Neural cell (in vitro differentiated cells): ENCODE measurements at regions not wholly inside any gene's neighbourhood (a gene's known extent, or its start where the extent isn't known, plus 50 kb on each side); places are given as distances from the start of the nearest gene placed in this dataset.

Experiments used
- EP300 ChIP-seq: fragments of 450-650 bp; conservative IDR thresholded peaks from 2 replicates; pipeline ENCODE4 v1.6.1; 2014; ENCODE audit warnings: antibody characterized with exemption, mild to moderate bottlenecking, moderate library complexity; ENCODE audit not compliant: poor library complexity, severe bottlenecking
- EZH2 ChIP-seq: fragments of 200-600, 300-800 bp; shearing (Covaris generic), sonication (generic); IDR thresholded peaks from 2 replicates; pipeline ENCODE4 v1.6.1; 2014; ENCODE audit warnings: antibody characterized with exemption, low read length, borderline replicate concordance, mild to moderate bottlenecking; ENCODE audit not compliant: insufficient read depth, poor library complexity, severe bottlenecking
- POLR2AphosphoS5 ChIP-seq: IDR thresholded peaks from 2 replicates; pipeline ENCODE4 v1.6.1; 2012
- RAD21 ChIP-seq: fragments of 450-650 bp; conservative IDR thresholded peaks from 2 replicates; pipeline ENCODE4 v1.6.1; 2014; ENCODE audit warnings: antibody characterized with exemption, mild to moderate bottlenecking, moderate library complexity
- TAF1 ChIP-seq: IDR thresholded peaks from 2 replicates; pipeline ENCODE4 v1.6.1; 2012; ENCODE audit warnings: low read depth
- TF ChIP-seq, protein P1 (sequence below): fragments of 450-650 bp; IDR thresholded peaks from 2 replicates; pipeline ENCODE4 v1.5.1; 2014; ENCODE audit warnings: antibody characterized with exemption, mild to moderate bottlenecking, moderate library complexity; ENCODE audit not compliant: poor library complexity, severe bottlenecking

DNA sequence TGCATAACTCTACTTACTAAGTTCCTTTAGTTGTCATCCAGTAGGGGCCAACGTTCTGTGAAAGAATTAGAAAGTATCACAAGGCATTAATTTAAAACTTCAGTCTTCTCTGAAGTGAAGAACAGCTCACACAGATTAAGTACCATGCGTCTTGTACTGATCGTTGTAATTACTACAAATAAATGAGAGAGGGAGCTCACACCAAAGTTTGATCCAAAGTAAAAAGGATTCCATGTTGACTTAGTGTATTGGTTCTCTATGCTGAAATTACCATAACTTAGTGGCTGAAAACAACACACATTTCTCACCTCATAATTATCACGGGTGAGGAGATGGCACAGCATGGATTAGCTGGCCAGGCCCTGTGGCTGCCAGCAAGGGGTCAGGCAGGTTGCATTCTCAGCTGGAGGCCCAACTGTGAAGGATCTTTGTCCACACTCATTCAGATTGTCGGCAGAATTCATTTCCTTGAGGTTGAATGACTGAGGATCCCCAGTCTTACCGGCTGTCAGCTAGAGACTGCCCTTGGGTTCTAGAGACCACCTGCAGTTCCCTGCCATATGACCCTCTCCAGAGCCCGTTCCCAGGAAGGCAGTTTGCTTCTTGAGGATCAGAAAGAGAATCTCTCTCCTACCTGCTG is 169.1 kb downstream of the YTHDC2 start:
- TF ChIP-seq TAF1 (no peak), RAD21 (peak; percentile 49), POLR2AphosphoS5 (no peak), EP300 (no peak), EZH2 (no peak)
- TF ChIP-seq, protein P1, sequence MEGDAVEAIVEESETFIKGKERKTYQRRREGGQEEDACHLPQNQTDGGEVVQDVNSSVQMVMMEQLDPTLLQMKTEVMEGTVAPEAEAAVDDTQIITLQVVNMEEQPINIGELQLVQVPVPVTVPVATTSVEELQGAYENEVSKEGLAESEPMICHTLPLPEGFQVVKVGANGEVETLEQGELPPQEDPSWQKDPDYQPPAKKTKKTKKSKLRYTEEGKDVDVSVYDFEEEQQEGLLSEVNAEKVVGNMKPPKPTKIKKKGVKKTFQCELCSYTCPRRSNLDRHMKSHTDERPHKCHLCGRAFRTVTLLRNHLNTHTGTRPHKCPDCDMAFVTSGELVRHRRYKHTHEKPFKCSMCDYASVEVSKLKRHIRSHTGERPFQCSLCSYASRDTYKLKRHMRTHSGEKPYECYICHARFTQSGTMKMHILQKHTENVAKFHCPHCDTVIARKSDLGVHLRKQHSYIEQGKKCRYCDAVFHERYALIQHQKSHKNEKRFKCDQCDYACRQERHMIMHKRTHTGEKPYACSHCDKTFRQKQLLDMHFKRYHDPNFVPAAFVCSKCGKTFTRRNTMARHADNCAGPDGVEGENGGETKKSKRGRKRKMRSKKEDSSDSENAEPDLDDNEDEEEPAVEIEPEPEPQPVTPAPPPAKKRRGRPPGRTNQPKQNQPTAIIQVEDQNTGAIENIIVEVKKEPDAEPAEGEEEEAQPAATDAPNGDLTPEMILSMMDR: peak; percentile 37
